ENCODE measurements at regions not wholly inside any gene's neighbourhood (a gene's known extent, or its start where the extent isn't known, plus 50 kb on each side); places are given as distances from the start of the nearest gene placed in this dataset.
"Not testable (repeated sequence)": the region's sequence is repeated elsewhere in the genome, so short reads cannot be mapped to it uniquely, and the experiment has no call there.

GRCh38 chr21:6363591-6363990, 4157.8 kb upstream of the TPTE start:
- TF ChIP-seq, protein P1, sequence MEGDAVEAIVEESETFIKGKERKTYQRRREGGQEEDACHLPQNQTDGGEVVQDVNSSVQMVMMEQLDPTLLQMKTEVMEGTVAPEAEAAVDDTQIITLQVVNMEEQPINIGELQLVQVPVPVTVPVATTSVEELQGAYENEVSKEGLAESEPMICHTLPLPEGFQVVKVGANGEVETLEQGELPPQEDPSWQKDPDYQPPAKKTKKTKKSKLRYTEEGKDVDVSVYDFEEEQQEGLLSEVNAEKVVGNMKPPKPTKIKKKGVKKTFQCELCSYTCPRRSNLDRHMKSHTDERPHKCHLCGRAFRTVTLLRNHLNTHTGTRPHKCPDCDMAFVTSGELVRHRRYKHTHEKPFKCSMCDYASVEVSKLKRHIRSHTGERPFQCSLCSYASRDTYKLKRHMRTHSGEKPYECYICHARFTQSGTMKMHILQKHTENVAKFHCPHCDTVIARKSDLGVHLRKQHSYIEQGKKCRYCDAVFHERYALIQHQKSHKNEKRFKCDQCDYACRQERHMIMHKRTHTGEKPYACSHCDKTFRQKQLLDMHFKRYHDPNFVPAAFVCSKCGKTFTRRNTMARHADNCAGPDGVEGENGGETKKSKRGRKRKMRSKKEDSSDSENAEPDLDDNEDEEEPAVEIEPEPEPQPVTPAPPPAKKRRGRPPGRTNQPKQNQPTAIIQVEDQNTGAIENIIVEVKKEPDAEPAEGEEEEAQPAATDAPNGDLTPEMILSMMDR (IDR thresholded peaks at IDR 0.05; ENCODE audit: borderline replicate concordance, extremely low read depth, low read length, poor library complexity, severe bottlenecking) = not testable (repeated sequence)
- TF ChIP-seq EZH2 (IDR thresholded peaks at IDR 0.05; ENCODE audit: borderline replicate concordance, low read depth, low read length, severe bottlenecking) = not testable (repeated sequence)
